GM12878 (cell line): ENCODE measurements at regions not wholly inside any gene's neighbourhood (a gene's known extent, or its start where the extent isn't known, plus 50 kb on each side); places are given as distances from the start of the nearest gene placed in this dataset.

ENCODE experiments used
- ATAC-seq: fragments of 200-7000 bp; cut with Tn5 transposase; 3 replicates; pipeline ENCODE4 v1.9.1; 2020; ENCODE audit warnings: mild to moderate bottlenecking, moderate library complexity
- BruUV-seq: library from RNA; stranded (reverse); fragments of 400-500 nt; replicated peaks from 2 replicates; lab custom pipeline; 2021; lab: Mats Ljungman, UMichigan
- CTCF ChIA-PET: fragments of 300-600 bp; sonication (Branson Sonifier 250); formaldehyde crosslinking; extraction: SDS; loops from one replicate; lab custom pipeline; 2021; ENCODE audit warnings: inconsistent platforms; lab: Yijun Ruan, JAX
- POLR2A ChIA-PET: fragments of 350-600 bp; formaldehyde crosslinking; extraction: SDS; loops from one replicate; lab custom pipeline; 2021; ENCODE audit warnings: inconsistent platforms; lab: Charles Lee
- RAD21 ChIA-PET: fragments of 300-600 bp; sonication (Branson Sonifier 250); formaldehyde crosslinking; loops from one replicate; lab custom pipeline; 2023; ENCODE audit warnings: antibody characterized with exemption; ENCODE audit not compliant: unreplicated experiment; lab: Charles Lee
- SMC1A ChIA-PET: fragments of 300-600 bp; sonication (Branson Sonifier 250); formaldehyde crosslinking; loops from one replicate; lab custom pipeline; 2023; ENCODE audit not compliant: unreplicated experiment, uncharacterized antibody; lab: Charles Lee
- DNase-seq: peaks from one replicate; pipeline ENCODE4 v3.0.0-alpha.2; 2011; ENCODE audit warnings: low read depth, low spot score
- FAIRE-seq: peaks from 3 replicates; lab custom pipeline; 2011; peaks lifted over from hg19 to GRCh38; lab: Jason Lieb, UNC
- H2AFZ ChIP-seq: 2 replicates; pipeline ENCODE4 v1.6.0; 2011; ENCODE audit warnings: low read depth, low read length, control low read depth; ENCODE audit not compliant: control insufficient read depth
- H3K27ac ChIP-seq: 2 replicates; pipeline ENCODE4 v1.5.1; 2011; ENCODE audit warnings: control low read depth; ENCODE audit not compliant: control insufficient read depth, insufficient read depth
- H3K27me3 ChIP-seq, 2 experiments: replicated peaks in 1 of 2; 2 replicates each; pipeline versions ENCODE4 v1.6.0 to v1.6.1; 2011; ENCODE audit warnings: low read length in 1 of 2; ENCODE audit not compliant: control insufficient read depth in 2 of 2, insufficient read depth in 2 of 2
- H3K36me3 ChIP-seq, 2 experiments: 2 replicates each; pipeline ENCODE4 v1.5.1; 2011; ENCODE audit warnings: low read length in 1 of 2; ENCODE audit not compliant: control insufficient read depth in 2 of 2, insufficient read depth in 2 of 2
- H3K4me1 ChIP-seq: 2 replicates; pipeline ENCODE4 v1.6.1; 2011; ENCODE audit warnings: mild to moderate bottlenecking, low read length, moderate library complexity, mixed read lengths; ENCODE audit not compliant: control insufficient read depth, insufficient read depth
- H3K4me2 ChIP-seq: 2 replicates; pipeline ENCODE4 v1.6.0; 2011; ENCODE audit warnings: control low read depth; ENCODE audit not compliant: control insufficient read depth, insufficient read depth
- H3K4me3 ChIP-seq: fragments of 200-600 bp; sonication (generic); 2 replicates; pipeline ENCODE4 v1.5.1; 2016
- H3K79me2 ChIP-seq: 2 replicates; pipeline ENCODE4 v1.6.0; 2011; ENCODE audit warnings: low read length; ENCODE audit not compliant: control insufficient read depth, insufficient read depth
- H3K9ac ChIP-seq: 2 replicates; pipeline ENCODE4 v1.8.0; 2011; ENCODE audit warnings: low read length, control low read depth, mixed read lengths; ENCODE audit not compliant: control insufficient read depth, insufficient read depth
- H3K9me3 ChIP-seq: replicated peaks from 3 replicates; pipeline ENCODE4 v1.5.1; 2011; ENCODE audit warnings: mild to moderate bottlenecking, low read length; ENCODE audit not compliant: control insufficient read depth, insufficient read depth
- H4K20me1 ChIP-seq: 2 replicates; pipeline ENCODE4 v1.6.0; 2011; ENCODE audit not compliant: control insufficient read depth, insufficient read depth
- BACH1 ChIP-seq: fragments of 450-650 bp; IDR thresholded peaks from 2 replicates; pipeline ENCODE4 v1.6.1; 2017; ENCODE audit warnings: mild to moderate bottlenecking, borderline replicate concordance
- CEBPB ChIP-seq, 2 experiments: fragments of 150-350 bp in 1 of 2; IDR thresholded peaks; 2 replicates each; pipeline ENCODE4 v1.6.1; 2012 to 2014; ENCODE audit warnings: low read depth in 2 of 2, low read length in 2 of 2, borderline replicate concordance in 1 of 2, inconsistent platforms in 1 of 2
- E2F4 ChIP-seq: IDR thresholded peaks from 2 replicates; pipeline ENCODE4 v1.6.1; 2012; ENCODE audit warnings: low read depth, low read length, improper control_type of control experiment
- E2F8 ChIP-seq: fragments of 450-650 bp; IDR thresholded peaks from 2 replicates; pipeline ENCODE4 v1.6.1; 2018; ENCODE audit warnings: mild to moderate bottlenecking, low read depth, moderate library complexity; ENCODE audit not compliant: partially characterized antibody
- E4F1 ChIP-seq: fragments of 450-650 bp; IDR thresholded peaks from 2 replicates; pipeline ENCODE4 v1.6.1; 2018; ENCODE audit warnings: borderline replicate concordance, mild to moderate bottlenecking; ENCODE audit not compliant: partially characterized antibody
- EZH2 ChIP-seq: IDR thresholded peaks from 2 replicates; pipeline ENCODE4 v1.6.1; 2012; ENCODE audit warnings: low read depth, mild to moderate bottlenecking, control low read depth, inconsistent platforms, low read length, borderline replicate concordance; ENCODE audit not compliant: control insufficient read depth
- IRF4 ChIP-seq: IDR thresholded peaks from 2 replicates; pipeline ENCODE4 v1.6.1; 2011; ENCODE audit warnings: low read depth, low read length
- MYB ChIP-seq: fragments of 150-350 bp; IDR thresholded peaks from 2 replicates; pipeline ENCODE4 v1.6.1; 2014; ENCODE audit warnings: mild to moderate bottlenecking, low read depth, low read length, borderline replicate concordance
- PBX3 ChIP-seq: IDR thresholded peaks from 2 replicates; pipeline ENCODE4 v1.6.1; 2011; ENCODE audit warnings: mild to moderate bottlenecking, low read depth, low read length, moderate library complexity; ENCODE audit not compliant: insufficient replicate concordance
- SMAD1 ChIP-seq: fragments of 450-650 bp; IDR thresholded peaks from 2 replicates; pipeline ENCODE4 v1.6.1; 2018; ENCODE audit warnings: mild to moderate bottlenecking, low read depth; ENCODE audit not compliant: partially characterized antibody
- STAT1 ChIP-seq: fragments of 450-650 bp; conservative IDR thresholded peaks from 2 replicates; pipeline ENCODE4 v1.6.1; 2014; ENCODE audit warnings: antibody characterized with exemption, mild to moderate bottlenecking
- ZBTB40 ChIP-seq: fragments of 450-650 bp; IDR thresholded peaks from 2 replicates; pipeline ENCODE4 v1.6.1; 2016; ENCODE audit warnings: mild to moderate bottlenecking, moderate library complexity, borderline replicate concordance
- WGBS: methylation state at CpG from one replicate; pipeline ENCODE4 v1.1.6; 2016; ENCODE audit warnings: low lambda C conversion rate; ENCODE audit not compliant: insufficient replicate concordance, insufficient coverage; ENCODE audit errors: missing lambda C conversion rate; 5-methylcytosine and 5-hydroxymethylcytosine counted together
- in situ Hi-C: fragments of 300-500 bp; cut with MboI; formaldehyde crosslinking; loops from 9 replicates; pipeline ENCODE4 v1.14.3; 2018; ENCODE audit warnings: mixed read lengths
- intact Hi-C: fragments of 100-400 bp; cut with micrococcal nuclease; formaldehyde crosslinking; loops from one replicate; pipeline ENCODE4 v1.14.2; 2022; ENCODE audit not compliant: unreplicated experiment

- in situ Hi-C loops (no loop called here), intact Hi-C loops (no loop called here)
- no peaks in the 10 kb centered on the region for H3K4me1 ChIP-seq
- SMC1A ChIA-PET = no interaction called here
- FAIRE-seq = no peak
- no peak overlapping the region for H2AFZ ChIP-seq
- DNase-seq = no peak
- RAD21 ChIA-PET = no interaction called here
- no peak overlapping the region for H3K4me2 ChIP-seq
- no peaks in the 10 kb centered on the region for H3K36me3 ChIP-seq
- no TSS peak for BruUV-seq
- 38% methylated on average over 1 of the region's 1 CpG for WGBS
- ATAC-seq = no peak
- CTCF ChIA-PET = interaction anchor here (0.6 to 1.2 kb wide), 2 partner anchors 192 to 735 kb away, joined by 3 to 6 read pairs; no protein-coding TSS in a partner anchor
- H3K79me2 ChIP-seq = no peaks in the 10 kb centered on the region
- H3K4me3 ChIP-seq = no peak overlapping the region
- no peaks in the 10 kb centered on the region for H3K9me3 ChIP-seq
- H3K27me3 ChIP-seq = no peaks in the 10 kb centered on the region
- no peak overlapping the region for H3K9ac ChIP-seq
- POLR2A ChIA-PET = no interaction called here
- H3K27ac ChIP-seq = no peak overlapping the region
- H4K20me1 ChIP-seq = no peaks in the 10 kb centered on the region
- no peak for TF ChIP-seq IRF4
- no peak for TF ChIP-seq E2F4
- no peak for TF ChIP-seq MYB
- TF ChIP-seq EZH2 = no peak
- TF ChIP-seq BACH1 = no peak
- no peak for TF ChIP-seq CEBPB (IDR thresholded peaks at IDR 0.05; ENCODE audit: borderline replicate concordance in 1 of 2, low read depth in 2 of 2, low read length in 2 of 2)
- TF ChIP-seq SMAD1 = no peak
- no peak for TF ChIP-seq E2F8
- no peak for TF ChIP-seq ZBTB40
- no peak for TF ChIP-seq E4F1
- TF ChIP-seq PBX3 = no peak
- TF ChIP-seq STAT1 = no peak
Measured at GRCh38 chr15:81073801-81074200, 60.3 kb upstream of the CFAP161 start.
